ENCODE measurements at regions not wholly inside any gene's neighbourhood (a gene's known extent, or its start where the extent isn't known, plus 50 kb on each side); places are given as distances from the start of the nearest gene placed in this dataset.

GRCh38 chr20:12455148-12455547, 537.5 kb downstream of the BTBD3 start:
- no peak overlapping the region for H3T11ph ChIP-seq (ENCODE audit: low read length)
- no peaks in the 10 kb centered on the region for H4K20me1 ChIP-seq (ENCODE audit: control insufficient read depth, insufficient read depth, insufficient read length)
- H4K5ac ChIP-seq (ENCODE audit: insufficient read length, low read depth, low read length): no peak overlapping the region
- no peak overlapping the region for H3K4me2 ChIP-seq (ENCODE audit: insufficient read depth, insufficient read length, low read length)
- no peaks in the 10 kb centered on the region; the same call in 1 of the 2 replicates for H3K27me3 Mint-ChIP-seq (ENCODE audit: low read depth)
- H2AK5ac ChIP-seq (ENCODE audit: insufficient read length, low read length): no peak overlapping the region
- TF ChIP-seq CTCF (conservative IDR thresholded peaks at IDR 0.05): no peak
- H2BK20ac ChIP-seq (ENCODE audit: low read depth, low read length, poor library complexity, severe bottlenecking): no peak overlapping the region
- no peaks in the 10 kb centered on the region for H3K4me1 Mint-ChIP-seq
- H3K36me3 Mint-ChIP-seq (ENCODE audit: insufficient read depth in 1 of 3, low read depth in 3 of 3): peaks cover 11 to 18% (median 14%) of the 10 kb centered on the region in 3 experiments
- no peak overlapping the region for H3K27ac Mint-ChIP-seq
- H2BK15ac ChIP-seq (ENCODE audit: low read depth, low read length): no peak overlapping the region
- H3K9me3 ChIP-seq (ENCODE audit: control insufficient read depth, low read depth, low read length): no peaks in the 10 kb centered on the region
- H3K9ac ChIP-seq (ENCODE audit: extremely low read depth, insufficient read length, low read length): no peak overlapping the region
- no peaks in the 10 kb centered on the region for H3K27me3 ChIP-seq (ENCODE audit: insufficient read depth, low read length)
- no peak overlapping the region for H2BK5ac ChIP-seq (ENCODE audit: insufficient read length, low read length)
- no peak overlapping the region for H2AFZ ChIP-seq (ENCODE audit: low read length)
- H3K4me3 Mint-ChIP-seq: no peak overlapping the region
- H3K23me2 ChIP-seq (ENCODE audit: insufficient read length, low read depth, low read length, poor library complexity, severe bottlenecking): no peaks in the 10 kb centered on the region
- no peaks in the 10 kb centered on the region for H3K79me1 ChIP-seq (ENCODE audit: insufficient read depth, low read depth, low read length, poor library complexity, severe bottlenecking)
- H3K18ac ChIP-seq (ENCODE audit: insufficient read length, low read depth, low read length): no peak overlapping the region
- H3K4ac ChIP-seq (ENCODE audit: low read depth, low read length): no peak overlapping the region
- no peak overlapping the region for H3K23ac ChIP-seq (ENCODE audit: insufficient read length, low read depth, low read length)
- H2BK12ac ChIP-seq (ENCODE audit: insufficient read length, low read depth, low read length): no peak overlapping the region
- H3K56ac ChIP-seq (ENCODE audit: insufficient read length, low read depth, low read length): no peak overlapping the region
- no peak for DNase-seq
- H3K79me2 ChIP-seq (ENCODE audit: insufficient read depth, low read length): no peaks in the 10 kb centered on the region
- no peak overlapping the region for H3K27ac ChIP-seq (ENCODE audit: insufficient read length, low read depth, low read length)
- H3K4me1 ChIP-seq (ENCODE audit: insufficient read depth, low read length): no peaks in the 10 kb centered on the region
- H3K9me3 Mint-ChIP-seq: peaks cover 18% of the 10 kb centered on the region in 2 experiments
- H3K14ac ChIP-seq (ENCODE audit: insufficient read depth, low read length): no peak overlapping the region
- no peak overlapping the region for H2BK120ac ChIP-seq (ENCODE audit: low read depth, low read length, poor library complexity, severe bottlenecking)
- no peak overlapping the region for H4K8ac ChIP-seq (replicated peaks; ENCODE audit: insufficient read length, low read depth, low read length)
- H4K91ac ChIP-seq (ENCODE audit: insufficient read length, low read depth, low read length): no peak overlapping the region
